ENCODE measurements at regions not wholly inside any gene's neighbourhood (a gene's known extent, or its start where the extent isn't known, plus 50 kb on each side); places are given as distances from the start of the nearest gene placed in this dataset.

- no peaks in the 10 kb centered on the region for H3K9me3 ChIP-seq
- TF ChIP-seq CTCF (IDR thresholded peaks at IDR 0.05 in 8 of 11, conservative IDR thresholded peaks at IDR 0.05 in 3 of 11), result no peak
- no peak for TF ChIP-seq POLR2AphosphoS5 (IDR thresholded peaks at IDR 0.05)
- TF ChIP-seq POLR2A (IDR thresholded peaks at IDR 0.05), result no peak
- no peak overlapping the region for H3K4me3 ChIP-seq
- no peak for DNase-seq
- no peaks in the 10 kb centered on the region for H3K27me3 ChIP-seq (replicated peaks in 1 of 7)
- peaks cover 0 to 9% (median 0%) of the 10 kb centered on the region in 6 donors for H3K4me1 ChIP-seq
- no peaks in the 10 kb centered on the region for H3K36me3 ChIP-seq
- no peak overlapping the region for H3K27ac ChIP-seq
- intact Hi-C loops (cut with DNase I; ENCODE audit: low total_unique reads), result no loop called here
These were observed 113.0 kb upstream of the MME start for GRCh38 chr3:154967090-154967489.

GRCh38 chr3:154956815-154957214, 123.3 kb upstream of the MME start:
- Histone ChIP-seq H3K27me3 (replicated peaks in 1 of 7) (no peaks in the 10 kb centered on the region), H3K27ac (no peak overlapping the region), H3K36me3 (no peaks in the 10 kb centered on the region), H3K4me3 (no peak overlapping the region), H3K9me3 (peaks cover 0 to 8% (median 2%) of the 10 kb centered on the region in 8 donors), H3K4me1 (no peaks in the 10 kb centered on the region)
- TF ChIP-seq POLR2AphosphoS5 (IDR thresholded peaks at IDR 0.05), result no peak
- no peak for TF ChIP-seq POLR2A (IDR thresholded peaks at IDR 0.05)
- TF ChIP-seq CTCF (IDR thresholded peaks at IDR 0.05 in 8 of 11, conservative IDR thresholded peaks at IDR 0.05 in 3 of 11), result no peak
- no peak for DNase-seq
- intact Hi-C loops (cut with DNase I; ENCODE audit: low total_unique reads), result loop anchor here (10.0 kb wide), 1 partner anchor 368 kb away; no protein-coding TSS in a partner anchor
- WGBS, 5 donors, result 53 to 90% (median 67%) methylated on average over 1 of the region's 1 CpG

GRCh38 chr3:154955907-154956533, 124.1 kb upstream of the MME start:
- no peak overlapping the region for H3K4me3 ChIP-seq
- no peak for DNase-seq
- intact Hi-C loops (cut with DNase I; ENCODE audit: low total_unique reads), result loop anchor here (10.0 kb wide), 1 partner anchor 369 kb away; no protein-coding TSS in a partner anchor
- no peaks in the 10 kb centered on the region for H3K27me3 ChIP-seq (replicated peaks in 1 of 7)
- TF ChIP-seq POLR2AphosphoS5 (IDR thresholded peaks at IDR 0.05) (no peak), CTCF (IDR thresholded peaks at IDR 0.05 in 8 of 11, conservative IDR thresholded peaks at IDR 0.05 in 3 of 11) (no peak), POLR2A (IDR thresholded peaks at IDR 0.05) (no peak)
- 79 to 89% (median 82%) methylated on average over 2 of the region's 2 CpGs for WGBS, 5 donors
- H3K27ac ChIP-seq, result no peak overlapping the region
- no peaks in the 10 kb centered on the region for H3K4me1 ChIP-seq
- peaks cover 0 to 16% (median 10%) of the 10 kb centered on the region in 8 donors for H3K9me3 ChIP-seq
- no peaks in the 10 kb centered on the region for H3K36me3 ChIP-seq

GRCh38 chr3:154954757-154955156, 125.4 kb upstream of the MME start:
- no peaks in the 10 kb centered on the region for H3K4me1 ChIP-seq
- H3K4me3 ChIP-seq, result no peak overlapping the region
- TF ChIP-seq CTCF (IDR thresholded peaks at IDR 0.05 in 8 of 11, conservative IDR thresholded peaks at IDR 0.05 in 3 of 11) (peak in 4 of 11 experiments; percentile 26 to 34 (median 30)), POLR2AphosphoS5 (IDR thresholded peaks at IDR 0.05) (no peak)
- no peaks in the 10 kb centered on the region for H3K27me3 ChIP-seq (replicated peaks in 1 of 7)
- peaks cover 0 to 29% (median 20%) of the 10 kb centered on the region in 8 donors for H3K9me3 ChIP-seq
- intact Hi-C loops (cut with DNase I; ENCODE audit: low total_unique reads), result loop anchor here (10.0 kb wide), 1 partner anchor 370 kb away; no protein-coding TSS in a partner anchor
- WGBS, 5 donors, result 50 to 59% (median 56%) methylated on average over 1 of the region's 1 CpG
- H3K27ac ChIP-seq, result no peak overlapping the region
- no peak for DNase-seq
- no peaks in the 10 kb centered on the region for H3K36me3 ChIP-seq

Data from spleen (tissue), 11 donors.